HG03025 (cell line): ENCODE measurements at regions not wholly inside any gene's neighbourhood (a gene's known extent, or its start where the extent isn't known, plus 50 kb on each side); places are given as distances from the start of the nearest gene placed in this dataset.

Experiments
- ATAC-seq: cut with Tn5 transposase; IDR thresholded peaks from one replicate; pipeline ENCODE4 v1.9.1; 2021; ENCODE audit warnings: mild to moderate bottlenecking, moderate library complexity; ENCODE audit not compliant: unreplicated experiment, low FRiP score

GRCh38 chr7:20026762-20027161 lies 190.4 kb downstream of the MACC1 start:
- ATAC-seq: no peak

- ATAC-seq: peak; percentile 59
These were observed 195.4 kb downstream of the MACC1 start for GRCh38 chr7:20021831-20022230.

GRCh38 chr7:20021066-20021465 lies 196.1 kb downstream of the MACC1 start:
- no peak for ATAC-seq

- no peak for ATAC-seq
These were observed 197.3 kb downstream of the MACC1 start for GRCh38 chr7:20019757-20020432.

- ATAC-seq: no peak
These were observed 200.5 kb downstream of the MACC1 start for GRCh38 chr7:20016669-20017068.

GRCh38 chr7:20013536-20013935 lies 203.6 kb downstream of the MACC1 start:
- ATAC-seq: no peak

- no peak for ATAC-seq
These were observed 205.1 kb downstream of the MACC1 start for GRCh38 chr7:20012100-20012499.

GRCh38 chr7:20010877-20011276 lies 206.3 kb downstream of the MACC1 start:
- no peak for ATAC-seq

- no peak for ATAC-seq
These were observed 209.7 kb downstream of the MACC1 start for GRCh38 chr7:20007510-20007909.

- ATAC-seq: no peak
These were observed 212.1 kb downstream of the MACC1 start for GRCh38 chr7:20005081-20005480.

- no peak for ATAC-seq
These were observed 217.5 kb downstream of the MACC1 start for GRCh38 chr7:19999681-20000080.

- no peak for ATAC-seq
These were observed 218.5 kb upstream of the TMEM196 start for GRCh38 chr7:19991936-19992335.

GRCh38 chr7:19989906-19990305 lies 216.5 kb upstream of the TMEM196 start:
- ATAC-seq: no peak

- no peak for ATAC-seq
These were observed 215.4 kb upstream of the TMEM196 start for GRCh38 chr7:19988860-19989259.

GRCh38 chr7:19984231-19984632 lies 210.8 kb upstream of the TMEM196 start:
- no peak for ATAC-seq

- peak; percentile 64 for ATAC-seq
These were observed 209.7 kb upstream of the TMEM196 start for GRCh38 chr7:19982841-19983835.

- no peak for ATAC-seq
These were observed 200.2 kb upstream of the TMEM196 start for GRCh38 chr7:19973581-19973980.

- ATAC-seq: no peak
These were observed 199.5 kb upstream of the TMEM196 start for GRCh38 chr7:19972876-19973275.

GRCh38 chr7:19971956-19972355 lies 198.5 kb upstream of the TMEM196 start:
- ATAC-seq: no peak

- ATAC-seq: no peak
These were observed 197.1 kb upstream of the TMEM196 start for GRCh38 chr7:19970514-19970913.

- no peak for ATAC-seq
These were observed 196.6 kb upstream of the TMEM196 start for GRCh38 chr7:19969859-19970493.
